Limb (tissue), 2 donors: ENCODE measurements at regions not wholly inside any gene's neighbourhood (a gene's known extent, or its start where the extent isn't known, plus 50 kb on each side); places are given as distances from the start of the nearest gene placed in this dataset.
"Not testable (repeated sequence)": the region's sequence is repeated elsewhere in the genome, so short reads cannot be mapped to it uniquely, and the experiment has no call there.

Source experiments
- DNase-seq, 2 donors: peaks; one replicate each; pipeline ENCODE4 v3.0.0-alpha.2; 2016; ENCODE audit errors: extremely low spot score in 2 of 2

DNA sequence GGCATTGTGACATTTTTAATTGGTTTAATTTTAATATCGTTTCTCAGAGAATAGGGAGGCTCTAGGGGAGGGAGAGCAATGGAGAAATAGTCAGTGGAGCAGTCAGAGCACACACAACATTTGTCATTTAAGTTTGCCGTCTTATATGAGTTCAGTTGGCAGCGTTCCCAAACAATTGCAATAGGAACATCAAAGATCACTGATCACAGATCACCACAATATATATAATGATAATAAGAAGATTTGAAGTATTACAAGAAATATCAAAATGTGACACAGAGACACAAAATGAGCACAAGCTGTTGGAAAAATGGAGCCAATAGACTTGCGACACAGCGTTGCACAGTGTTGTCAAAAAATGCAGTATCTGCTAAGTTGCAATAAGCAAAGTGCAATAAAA lies 303.7 kb downstream of the CDH19 start:
- no peak for DNase-seq

DNA sequence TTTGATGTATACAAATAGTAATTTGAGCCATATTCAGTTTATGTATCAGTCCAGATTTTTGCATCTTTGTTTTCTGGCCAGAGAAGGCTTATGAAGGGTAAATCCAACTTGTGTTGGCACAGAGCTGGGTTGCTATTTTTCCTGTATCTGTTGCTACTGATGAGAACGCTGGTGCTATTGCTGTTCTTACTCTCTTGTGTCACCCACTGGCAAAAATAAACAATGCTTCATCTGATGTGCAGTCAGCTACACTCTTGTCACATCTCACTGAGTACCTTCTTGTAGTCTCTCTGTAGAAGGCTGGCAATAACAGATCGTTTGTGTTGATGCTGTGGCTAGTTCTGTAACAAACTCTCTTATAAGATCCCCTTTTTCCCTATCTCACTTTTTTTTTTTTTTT lies 323.4 kb downstream of the CDH19 start:
- DNase-seq = no peak

DNA sequence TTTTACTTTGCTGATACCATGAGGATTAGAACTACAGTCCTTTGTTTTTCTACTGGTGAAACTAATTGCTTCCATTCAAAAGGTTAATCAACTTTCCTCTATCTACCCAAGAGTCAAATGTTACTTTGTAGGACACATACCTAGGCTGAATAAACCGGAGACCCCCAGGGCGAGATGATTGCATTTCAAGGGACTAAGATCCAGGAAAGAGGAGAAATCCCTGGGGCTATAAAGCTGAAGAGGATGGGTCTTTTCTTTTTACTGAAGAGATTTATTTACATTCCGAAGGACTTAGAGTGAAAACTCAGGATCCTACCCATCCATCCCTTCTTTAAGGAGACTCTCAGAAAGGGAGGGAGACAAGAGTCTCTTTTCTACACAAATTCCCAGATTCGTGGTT lies 331.9 kb downstream of the CDH19 start:
- DNase-seq = no peak

DNA sequence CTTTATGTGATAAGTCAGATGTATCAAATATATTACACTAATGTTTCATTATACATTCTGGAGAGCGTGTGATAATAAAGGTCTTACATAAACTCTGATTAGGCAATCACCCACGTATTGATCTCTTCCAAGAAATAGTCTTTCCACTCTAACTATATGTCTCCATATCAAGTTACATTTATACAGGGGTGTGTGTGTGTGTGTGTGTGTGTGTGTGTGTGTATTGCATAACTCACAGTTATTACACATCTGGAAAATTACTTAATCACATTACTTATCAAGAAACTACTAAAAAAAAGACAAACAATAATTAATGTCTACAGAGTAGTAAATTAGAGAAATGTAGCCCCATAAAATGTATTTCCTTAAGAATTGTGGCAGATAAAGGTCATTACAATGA lies 339.8 kb downstream of the CDH19 start:
- no peak for DNase-seq

DNA sequence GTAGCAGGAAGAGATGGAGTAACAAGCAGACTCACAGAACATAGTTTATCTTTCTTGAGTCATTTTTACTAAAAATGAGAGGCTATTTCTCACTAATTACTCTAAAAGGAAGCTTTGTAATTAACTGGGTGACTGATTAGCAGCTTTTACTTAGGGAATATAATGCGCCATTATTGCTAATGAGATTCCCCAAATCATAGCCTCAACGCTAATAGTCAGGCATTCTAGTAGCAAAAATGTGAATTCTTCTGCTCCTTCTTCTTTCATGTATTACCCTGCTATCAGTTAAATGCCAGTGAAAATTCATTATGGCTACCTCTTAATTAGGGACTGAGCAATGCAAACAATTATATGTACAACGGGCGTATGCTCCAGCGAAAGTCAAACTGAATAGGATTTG lies 349.8 kb downstream of the CDH19 start:
- DNase-seq = no peak

DNA sequence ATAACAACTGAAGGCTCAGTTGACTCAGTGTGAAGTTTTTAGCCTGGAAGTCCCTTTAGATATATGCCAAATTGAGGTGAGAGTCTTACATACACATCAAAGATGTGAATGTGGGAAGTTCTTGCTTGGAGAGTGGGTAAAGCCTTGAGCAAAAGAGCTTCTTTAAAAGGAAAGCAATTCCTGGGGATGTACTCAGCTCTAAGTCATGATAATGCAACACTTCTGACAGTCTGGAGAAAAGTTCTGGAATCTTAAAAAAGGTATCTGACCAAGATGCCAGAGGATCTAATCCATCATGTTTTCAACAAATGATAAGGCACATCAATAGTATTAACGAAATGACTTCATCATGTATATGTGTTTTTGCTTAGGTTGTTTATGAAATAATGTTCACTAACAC lies 351.2 kb downstream of the CDH19 start:
- no peak for DNase-seq

DNA sequence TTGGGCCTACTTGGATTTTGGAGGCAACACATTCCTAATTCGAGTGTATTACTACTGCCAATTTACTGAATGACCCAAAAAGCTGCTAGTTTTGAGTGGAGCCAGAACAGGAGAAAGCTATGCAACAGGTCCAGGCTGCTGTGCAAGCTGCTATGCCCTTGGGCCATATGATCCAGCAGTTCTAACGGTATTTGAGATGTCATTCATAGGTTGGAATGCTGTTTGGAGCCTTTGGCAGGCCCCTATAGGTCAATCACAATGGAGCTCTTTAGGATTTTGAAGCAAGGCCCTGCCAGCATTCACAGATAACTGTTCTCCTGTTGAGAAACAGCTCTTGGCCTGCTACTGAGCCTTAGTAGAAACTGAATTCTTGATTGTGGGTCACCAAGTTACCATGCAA lies 368.7 kb downstream of the CDH19 start:
- no peak for DNase-seq

DNA sequence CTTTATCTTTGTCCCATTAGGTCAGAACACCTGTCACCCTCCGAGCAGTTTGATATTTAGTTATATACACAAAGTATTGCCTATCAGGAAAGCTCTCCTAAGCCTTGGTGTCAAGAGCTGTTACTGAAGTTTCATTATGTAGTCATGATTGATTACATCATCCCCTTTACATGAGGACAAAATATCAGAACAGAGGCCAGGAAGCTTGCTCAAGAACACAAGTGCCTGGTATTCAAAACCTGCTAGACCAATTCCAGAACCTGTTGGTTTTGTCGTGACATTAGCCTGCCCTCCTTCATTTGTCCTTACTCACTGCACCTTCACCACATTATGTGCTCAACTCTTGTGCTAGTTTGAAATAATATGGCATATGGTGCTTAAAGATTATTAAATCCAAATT lies 377.1 kb downstream of the CDH19 start:
- no peak for DNase-seq

DNA sequence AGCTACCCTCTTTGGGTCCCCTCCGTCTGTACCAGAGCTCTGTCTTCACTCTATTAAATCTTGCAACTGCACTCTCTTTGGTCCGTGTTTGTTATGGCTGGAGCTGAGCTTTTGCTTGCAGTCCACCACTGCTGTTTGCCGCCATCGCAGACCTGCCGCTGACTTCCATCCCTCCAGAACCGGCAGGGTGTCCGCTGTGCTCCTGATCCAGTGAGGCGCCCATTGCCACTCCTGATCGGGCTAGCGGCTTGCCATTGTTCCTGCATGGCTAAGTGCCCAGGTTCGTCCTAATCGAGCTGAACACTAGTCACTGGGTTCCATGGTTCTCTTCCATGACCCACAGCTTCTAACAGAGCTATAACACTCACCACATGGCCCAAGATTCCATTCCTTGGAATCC lies 380.6 kb downstream of the CDH19 start:
- DNase-seq = not testable (repeated sequence)

DNA sequence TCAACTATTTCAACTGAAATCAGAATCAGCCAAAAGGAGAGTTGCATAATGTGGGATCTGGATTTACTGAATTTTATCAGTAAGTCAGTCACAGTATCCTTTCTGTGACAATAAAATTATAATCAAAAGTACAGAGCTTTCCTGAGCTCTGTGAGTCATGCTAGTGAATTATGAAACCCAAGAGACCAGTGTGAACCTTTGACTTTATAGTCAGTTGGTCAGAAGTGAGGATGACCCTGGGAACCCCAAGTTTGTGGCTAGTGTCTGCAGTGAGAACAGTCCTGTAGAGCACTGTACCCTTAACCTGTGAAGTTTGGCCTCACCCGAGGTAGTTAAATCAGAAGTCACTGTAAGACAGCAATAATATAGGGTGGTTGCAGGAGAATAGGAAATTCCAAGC lies 381.7 kb downstream of the CDH19 start:
- no peak for DNase-seq

DNA sequence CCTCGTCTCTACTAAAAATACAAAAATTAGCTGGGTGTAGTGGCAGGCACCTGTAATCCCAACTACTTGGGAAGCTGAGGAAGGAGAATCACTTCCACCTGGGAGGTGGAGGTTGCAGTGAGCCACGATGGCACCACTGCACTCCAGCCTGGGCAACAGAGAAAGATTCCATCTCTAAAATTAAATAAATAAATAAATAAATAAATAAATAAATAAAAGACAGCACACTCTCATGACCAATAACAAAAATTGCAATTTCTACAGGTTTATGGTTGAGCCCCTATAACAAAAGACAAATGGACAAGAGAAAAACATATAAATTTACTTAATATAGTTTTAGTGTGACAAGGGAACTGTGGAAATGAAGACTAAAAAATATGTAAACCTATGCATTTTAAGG lies 384.1 kb downstream of the CDH19 start:
- DNase-seq = no peak

DNA sequence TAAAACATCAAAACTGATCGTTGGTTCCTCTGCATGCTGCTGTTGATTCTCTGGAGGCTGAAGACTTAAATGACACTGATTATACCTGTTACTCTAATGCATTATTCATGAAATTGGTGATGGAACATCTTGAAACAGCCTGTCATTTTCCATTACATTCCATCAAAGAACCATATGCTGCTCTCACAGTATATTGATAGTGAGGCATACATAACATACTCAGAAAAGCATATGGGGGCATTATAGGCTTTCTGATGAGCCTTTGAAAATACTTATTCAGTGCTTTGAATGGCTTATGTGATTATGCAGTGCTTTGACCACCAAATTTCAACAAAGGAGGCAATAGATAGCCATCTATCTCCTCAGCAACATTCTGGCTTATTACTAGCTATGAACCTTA lies 392.1 kb downstream of the CDH19 start:
- no peak for DNase-seq

DNA sequence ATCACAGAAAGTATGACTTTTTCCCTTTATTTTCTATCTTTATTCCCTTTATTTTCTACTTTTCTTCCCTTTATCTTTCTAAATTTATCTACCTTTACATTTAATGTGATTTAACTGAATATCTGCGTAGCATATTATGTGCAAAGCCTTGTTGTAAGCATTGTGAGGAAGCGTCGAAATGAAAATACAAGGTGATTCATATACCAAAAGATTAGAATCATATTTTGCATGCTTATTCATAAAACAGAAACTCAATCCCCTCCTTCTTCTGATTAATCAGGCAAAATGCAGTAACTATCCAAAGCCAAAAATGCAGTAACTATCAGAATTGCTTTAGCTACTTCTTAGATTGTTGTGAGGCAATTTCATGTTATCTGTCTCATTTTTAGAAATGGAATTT lies 393.0 kb downstream of the CDH19 start:
- no peak for DNase-seq

DNA sequence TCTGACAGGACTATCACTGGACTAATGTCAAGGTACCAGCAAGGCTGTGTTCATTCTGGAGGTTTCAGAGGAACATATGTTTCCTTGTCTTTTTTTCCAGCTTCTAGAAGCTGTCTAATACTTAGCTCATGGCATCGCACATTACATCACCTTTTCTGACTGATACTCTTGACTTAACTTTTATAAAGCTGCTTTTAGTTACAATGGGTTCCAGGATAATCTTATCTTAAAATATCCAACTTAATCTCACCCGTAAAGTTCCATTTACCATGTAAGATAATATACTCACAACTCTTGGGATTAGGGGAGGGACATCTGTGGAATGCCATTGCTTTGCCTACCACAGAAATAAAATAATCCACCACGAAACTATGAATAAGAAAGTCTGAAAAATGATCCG lies 394.2 kb downstream of the CDH19 start:
- DNase-seq = peak in 1 of 2 donors; percentile 2

DNA sequence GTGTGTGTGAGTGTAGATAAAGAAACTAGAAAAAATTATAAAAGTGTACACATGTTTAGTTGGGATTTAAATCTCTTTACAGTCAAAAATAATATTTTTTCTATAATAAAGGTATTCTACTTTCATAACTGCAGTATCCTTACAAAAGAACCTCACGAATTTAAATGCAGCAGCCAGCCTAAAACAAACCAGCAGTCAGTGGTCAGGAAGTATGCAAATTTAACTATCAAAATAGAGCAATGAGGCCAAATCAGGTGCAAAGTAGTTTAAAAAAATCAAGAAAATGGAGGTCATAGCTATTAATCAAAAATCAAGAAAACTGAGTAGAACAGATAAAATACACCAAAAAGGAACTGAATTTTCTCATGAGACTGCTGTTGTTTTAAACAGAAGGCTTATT lies 407.1 kb downstream of the CDH19 start:
- no peak for DNase-seq

DNA sequence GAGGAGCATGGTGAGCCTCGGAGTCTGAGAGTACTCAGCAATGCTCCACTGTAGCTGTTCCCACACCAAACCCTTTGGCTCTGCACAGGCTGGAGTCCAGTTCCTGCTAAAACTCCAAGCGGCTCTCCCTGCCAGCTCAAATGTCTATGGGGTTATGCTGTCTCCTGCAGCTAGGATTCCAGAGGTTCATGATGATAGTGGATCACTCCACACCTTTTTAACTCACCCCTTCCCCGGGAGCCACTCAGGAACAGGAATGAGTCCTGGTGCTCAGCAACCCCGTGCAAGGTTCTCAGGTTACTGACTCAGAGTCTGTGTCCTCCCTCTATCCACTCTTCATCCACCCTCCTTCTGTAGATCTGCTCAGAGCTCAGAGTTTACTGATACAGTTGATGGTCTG lies 410.0 kb downstream of the CDH19 start:
- no peak for DNase-seq

DNA sequence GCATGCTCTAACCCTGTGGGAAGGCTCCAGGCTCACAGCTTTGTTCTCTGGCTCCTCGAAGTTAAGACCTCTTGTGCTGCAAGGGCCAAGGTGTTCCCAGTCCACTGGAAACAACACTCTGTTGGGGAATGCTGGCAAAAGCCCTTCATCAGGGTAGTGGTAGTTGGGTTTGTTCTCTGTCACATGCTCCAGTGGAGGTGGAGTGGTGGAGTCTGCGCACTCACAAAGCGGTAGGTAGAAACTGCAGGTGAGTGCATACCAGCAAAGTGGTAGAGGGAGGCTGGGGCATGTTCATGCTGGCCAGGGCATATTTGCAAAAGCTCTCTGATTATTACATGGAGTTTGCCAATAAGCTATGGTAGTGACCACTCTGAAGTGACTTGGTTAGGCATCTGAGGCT lies 410.5 kb downstream of the CDH19 start:
- no peak for DNase-seq

DNA sequence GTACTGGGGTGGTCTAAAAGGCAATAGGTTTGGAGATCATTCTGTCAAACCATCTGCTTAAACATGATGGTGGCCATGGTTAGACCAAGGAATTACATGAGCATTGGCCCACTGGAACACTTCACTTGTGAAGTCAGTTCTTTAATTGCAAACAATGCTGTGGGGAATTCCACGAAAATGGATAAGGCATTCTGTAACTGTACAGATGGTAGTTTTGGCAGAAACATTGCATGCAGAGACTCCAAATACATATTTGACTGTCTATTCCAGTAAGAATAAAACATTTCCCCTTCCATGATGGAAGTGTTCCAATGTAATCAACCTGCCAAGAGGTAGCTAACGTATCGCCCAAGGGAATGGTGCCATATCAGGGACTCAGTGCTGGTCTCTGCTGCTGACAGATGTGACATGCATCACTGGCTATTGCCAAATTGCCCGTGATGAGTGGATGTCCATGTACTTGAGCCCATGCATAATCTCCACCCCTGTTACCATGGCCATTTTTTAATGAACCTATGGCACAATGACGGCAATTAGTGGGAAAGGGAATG lies 417.9 kb downstream of the CDH7 start:
- no peak for DNase-seq

DNA sequence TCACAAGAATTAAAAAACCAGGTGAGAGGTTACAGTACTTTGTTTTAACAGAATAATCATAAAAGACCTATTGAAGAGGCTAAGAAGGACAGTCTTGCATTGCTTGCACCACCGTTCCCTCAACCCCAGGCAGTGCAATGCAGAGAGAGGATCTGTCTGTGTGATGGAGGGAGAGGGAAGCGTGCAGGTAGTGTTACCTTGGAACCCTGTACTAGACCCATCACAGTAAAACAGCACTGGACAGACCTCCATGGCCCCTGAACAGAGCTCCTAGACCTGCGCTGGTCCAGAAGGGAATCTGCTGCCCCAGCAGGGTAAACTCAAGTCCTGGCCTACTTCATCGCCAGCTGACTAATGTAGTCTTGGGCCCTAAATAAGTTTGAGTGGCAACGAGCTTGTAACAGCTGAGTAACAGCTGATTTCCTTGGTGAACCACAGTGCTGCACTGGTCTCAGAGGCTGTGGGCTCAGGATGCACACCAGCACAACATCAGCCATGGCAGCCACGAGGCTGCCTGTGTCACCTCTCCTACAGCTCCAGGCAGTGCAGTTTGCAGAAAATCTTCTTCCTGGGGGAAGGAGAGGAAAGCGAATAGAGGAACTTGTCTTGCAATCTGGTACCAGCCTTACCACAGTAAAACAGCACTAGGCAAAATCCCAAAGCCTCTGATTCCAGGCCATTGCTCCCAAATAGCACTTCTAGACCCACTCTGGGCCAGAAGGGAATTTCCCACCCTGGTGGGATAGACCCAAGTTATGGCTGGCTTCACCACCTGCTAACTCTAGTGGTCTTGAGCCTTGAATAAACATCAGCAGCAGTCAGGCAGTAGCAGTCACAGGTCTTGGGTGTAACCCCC lies 417.2 kb downstream of the CDH7 start:
- no peak for DNase-seq

DNA sequence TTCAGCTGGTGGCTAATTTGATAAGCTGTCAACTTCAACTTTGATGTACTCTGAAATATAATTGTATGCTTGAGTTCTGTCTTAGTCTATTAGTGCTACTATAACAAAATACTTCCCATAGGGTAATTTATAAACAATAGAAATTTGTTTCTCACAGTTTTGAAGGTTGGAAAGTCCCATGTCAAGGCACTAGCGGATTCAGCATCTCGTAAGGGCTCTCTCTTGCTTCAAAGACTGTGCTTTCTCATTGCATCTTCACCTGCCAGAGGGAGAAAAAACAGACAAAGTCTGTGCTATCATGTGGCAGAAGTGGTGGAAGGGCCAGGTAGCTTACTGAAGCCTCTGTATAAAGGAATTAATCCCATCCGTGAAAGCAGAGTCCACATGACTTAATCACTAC lies 409.2 kb downstream of the CDH7 start:
- DNase-seq = no peak

DNA sequence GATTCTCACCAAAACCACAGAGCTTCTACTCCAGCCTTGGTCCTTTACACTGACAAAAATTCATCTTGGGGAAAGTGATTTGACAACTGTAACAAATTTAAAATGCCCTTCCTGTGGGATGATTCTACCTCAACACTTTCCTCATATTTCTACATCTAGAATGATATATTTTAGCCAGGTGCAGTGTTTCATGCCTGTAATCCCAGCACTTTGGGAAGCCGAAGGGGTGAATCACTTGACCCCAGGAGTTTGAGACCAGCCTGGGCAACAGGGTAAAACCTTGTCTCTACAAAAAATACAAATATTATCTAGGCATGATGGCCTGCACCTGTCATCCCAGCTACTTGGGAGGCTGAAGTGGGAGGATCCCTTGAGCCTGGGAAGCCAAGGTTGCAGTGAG lies 408.6 kb downstream of the CDH7 start:
- DNase-seq = no peak

DNA sequence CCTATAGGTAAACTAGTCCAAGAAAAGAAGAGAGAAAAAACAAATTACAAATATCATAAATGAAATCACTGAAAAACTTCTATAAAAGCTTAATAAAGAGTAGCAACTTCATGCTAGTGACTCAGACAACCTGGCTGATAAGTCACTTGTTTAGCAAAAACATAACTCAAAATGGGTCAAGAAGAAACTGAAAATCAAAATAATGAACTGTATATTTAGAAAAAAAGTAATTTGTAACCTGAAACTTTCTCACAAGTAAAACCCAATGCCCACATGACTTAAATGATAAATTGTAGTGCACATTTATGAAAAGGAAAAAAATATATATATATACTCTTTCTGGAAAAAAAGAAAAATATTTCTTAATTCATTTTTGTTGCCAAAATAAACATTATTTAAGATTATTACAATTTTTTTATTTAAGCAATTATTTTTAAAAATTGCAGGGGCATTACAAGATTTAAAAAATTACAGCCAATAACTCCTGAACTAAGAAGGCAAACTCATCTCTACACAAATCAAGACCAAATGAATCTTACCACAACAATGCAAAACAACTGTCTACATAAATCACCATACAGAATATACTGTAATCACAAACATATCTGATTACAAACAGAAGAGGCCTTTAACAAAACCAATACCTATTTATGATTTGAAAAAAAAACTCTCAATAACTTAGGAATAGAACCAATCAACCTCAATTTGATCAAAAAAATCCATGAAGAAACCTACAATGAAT lies 406.3 kb downstream of the CDH7 start:
- no peak for DNase-seq

DNA sequence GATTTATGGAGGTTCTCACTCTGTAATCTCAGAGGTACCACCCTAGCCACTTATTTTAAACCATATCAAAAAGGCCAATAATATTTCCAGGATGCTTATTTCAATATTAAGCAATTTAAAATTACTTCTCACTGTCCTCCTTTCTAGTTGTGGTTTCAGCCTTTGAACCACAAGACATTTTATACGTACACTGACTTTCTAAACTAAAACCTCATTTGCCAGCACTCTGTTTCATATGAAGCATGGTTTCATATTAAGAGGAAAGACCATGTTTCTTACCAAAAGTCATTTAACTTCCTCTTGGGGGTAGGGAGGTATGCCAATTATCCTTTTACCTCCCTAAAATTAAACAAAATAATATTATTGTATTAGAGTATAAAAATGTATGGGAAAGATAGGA lies 399.8 kb downstream of the CDH7 start:
- DNase-seq = no peak
